M059J (cell line): ENCODE measurements at regions not wholly inside any gene's neighbourhood (a gene's known extent, or its start where the extent isn't known, plus 50 kb on each side); places are given as distances from the start of the nearest gene placed in this dataset.

ENCODE experiments used
- DNase-seq: peaks from one replicate; pipeline ENCODE4 v3.0.0-alpha.2; 2012; ENCODE audit warnings: low read depth

DNA sequence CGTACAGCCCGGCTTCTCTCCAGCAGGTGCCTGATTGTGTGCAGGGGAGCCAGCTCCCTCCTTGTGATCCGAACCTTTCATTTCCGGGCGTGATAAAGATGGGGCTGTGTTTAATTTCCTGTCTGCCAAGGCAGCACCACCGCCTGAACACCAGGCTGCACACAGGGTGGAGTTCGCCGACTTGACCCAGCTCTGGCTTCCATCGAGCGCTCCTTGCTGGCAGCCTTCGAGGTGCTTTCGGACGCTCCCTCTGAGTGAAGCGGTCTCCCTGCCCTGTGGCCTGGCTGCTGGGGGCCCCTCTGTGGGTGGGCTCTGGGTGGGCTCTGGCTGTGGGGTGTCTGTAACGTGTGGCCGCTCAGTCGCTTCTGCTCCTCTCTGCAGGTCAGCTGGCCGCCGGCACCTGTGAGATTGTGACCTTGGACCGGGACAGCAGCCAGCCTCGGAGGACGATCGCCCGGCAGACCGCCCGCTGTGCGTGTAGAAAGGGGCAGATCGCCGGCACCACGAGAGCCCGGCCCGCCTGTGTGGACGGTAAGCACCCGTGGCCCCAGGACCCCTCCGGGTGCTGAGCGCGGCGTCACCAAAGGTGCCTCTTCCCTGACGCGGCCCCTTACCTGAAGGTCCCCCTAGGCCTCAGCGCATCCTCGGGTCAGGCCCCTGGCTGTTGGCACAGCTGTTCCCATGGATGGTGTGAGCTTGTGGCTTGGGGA is 1181.3 kb downstream of the BRD1 start:
- DNase-seq: no peak

DNA sequence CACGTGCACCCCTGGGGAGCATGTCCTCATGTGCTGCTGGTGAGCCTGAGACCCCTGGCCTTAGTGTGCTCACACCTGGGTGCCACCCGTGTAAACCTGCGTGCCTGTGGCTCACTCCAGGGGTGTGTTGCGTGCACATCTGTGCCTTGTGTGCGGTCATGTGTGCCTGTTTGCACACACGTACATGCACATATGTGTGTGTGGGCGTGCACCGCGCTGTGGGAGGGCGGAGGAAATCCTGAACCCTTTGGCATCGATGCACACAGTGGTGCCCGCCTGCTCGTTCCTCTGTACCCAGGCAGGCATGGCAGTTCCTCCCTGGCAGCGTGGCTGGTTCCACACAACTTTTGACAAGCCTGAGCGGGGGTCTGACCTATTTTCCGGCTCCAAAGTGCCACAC is 1181.9 kb downstream of the BRD1 start:
- DNase-seq: no peak

DNA sequence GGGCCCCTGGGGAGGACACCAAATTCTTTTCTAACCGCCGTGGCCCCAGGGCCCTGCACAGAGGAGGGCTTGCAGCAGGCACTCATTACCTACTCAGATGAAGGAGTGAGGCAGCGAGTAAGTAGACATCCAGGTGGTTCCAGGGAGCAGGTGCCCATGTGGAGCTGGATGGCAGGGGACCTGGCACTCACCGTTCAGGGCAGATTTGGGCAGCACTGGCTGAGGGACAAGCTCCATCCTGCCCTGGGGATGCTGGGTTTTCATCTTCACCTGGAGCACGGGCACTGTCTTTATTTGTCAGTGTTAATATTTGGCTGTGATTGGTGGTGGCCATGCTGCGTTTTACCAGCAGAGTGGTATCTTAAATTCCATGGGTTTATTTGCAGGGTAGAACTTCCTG is 1182.7 kb downstream of the BRD1 start:
- no peak for DNase-seq

DNA sequence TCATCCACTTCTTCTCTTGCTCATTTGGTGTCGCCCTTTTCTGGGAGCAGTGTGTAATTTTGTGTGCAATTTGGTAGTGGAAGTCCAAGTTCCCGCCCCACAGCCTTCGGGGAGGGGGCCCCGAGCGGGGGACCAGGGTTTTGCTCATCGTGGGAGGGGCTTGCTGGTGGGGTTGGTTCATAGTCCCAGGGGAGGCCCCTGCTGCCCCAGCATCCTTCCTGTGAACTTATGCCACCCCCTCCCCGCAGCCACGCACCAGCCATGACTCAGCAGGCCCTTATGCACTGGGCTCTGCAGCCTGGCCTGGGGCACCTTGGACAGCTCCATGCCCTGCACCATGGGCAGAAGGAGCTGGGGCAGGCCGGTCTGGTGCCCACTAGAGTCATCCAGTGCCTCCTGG is 1183.6 kb downstream of the BRD1 start:
- peak; percentile 2 for DNase-seq

DNA sequence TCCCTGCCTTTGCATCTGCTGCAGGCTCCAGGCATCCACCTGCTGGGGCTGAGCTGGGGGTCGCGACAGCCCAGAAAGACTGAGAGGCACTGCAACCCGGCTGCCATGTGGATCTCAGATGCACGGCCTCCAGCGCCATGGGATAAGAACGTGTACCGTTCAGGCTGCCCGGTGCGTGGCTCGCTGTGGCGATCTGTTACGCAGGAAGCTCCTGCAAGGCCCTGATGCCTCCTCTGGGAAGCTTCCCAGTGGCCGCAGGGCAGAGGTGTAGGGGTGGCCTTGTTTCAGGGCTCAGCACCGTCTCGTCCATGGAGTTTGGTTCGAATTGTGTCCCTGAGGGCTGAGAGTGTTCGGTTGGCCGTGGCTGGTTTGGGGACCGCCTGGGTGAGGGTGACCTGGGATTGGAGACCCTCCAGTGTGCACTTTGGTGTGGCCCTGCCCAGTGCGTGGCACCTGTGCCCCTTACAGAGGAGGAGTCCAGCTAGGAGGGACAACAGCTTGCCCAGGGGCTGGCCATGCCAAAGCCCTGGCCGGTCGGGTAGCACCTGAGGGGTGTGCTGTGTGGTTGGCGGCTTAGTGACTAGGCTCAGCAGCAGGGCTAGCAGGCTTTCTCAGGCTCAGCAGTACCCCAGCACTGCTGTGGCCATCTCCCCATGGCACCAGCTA is 1184.5 kb downstream of the BRD1 start:
- DNase-seq: no peak

DNA sequence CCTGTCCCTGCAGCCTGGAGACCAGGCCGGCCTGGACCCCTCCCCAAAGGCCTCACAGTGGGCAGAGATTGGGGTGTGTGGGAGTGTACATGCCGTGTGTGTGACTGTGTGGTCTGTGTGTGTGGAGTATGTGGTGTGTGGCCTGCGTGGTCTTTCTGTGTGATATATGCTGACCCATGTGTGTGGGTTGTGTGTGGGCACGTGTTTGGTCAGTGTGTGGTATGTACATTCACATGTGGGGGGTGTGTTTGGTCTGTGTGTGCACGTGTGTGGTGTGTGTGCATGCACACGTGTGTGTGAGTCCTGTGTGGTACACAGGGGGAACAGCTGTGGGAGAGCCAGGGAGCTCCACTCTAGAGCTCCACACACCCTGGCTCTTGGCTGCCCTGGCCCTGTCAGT is 1185.1 kb downstream of the BRD1 start:
- DNase-seq: no peak

DNA sequence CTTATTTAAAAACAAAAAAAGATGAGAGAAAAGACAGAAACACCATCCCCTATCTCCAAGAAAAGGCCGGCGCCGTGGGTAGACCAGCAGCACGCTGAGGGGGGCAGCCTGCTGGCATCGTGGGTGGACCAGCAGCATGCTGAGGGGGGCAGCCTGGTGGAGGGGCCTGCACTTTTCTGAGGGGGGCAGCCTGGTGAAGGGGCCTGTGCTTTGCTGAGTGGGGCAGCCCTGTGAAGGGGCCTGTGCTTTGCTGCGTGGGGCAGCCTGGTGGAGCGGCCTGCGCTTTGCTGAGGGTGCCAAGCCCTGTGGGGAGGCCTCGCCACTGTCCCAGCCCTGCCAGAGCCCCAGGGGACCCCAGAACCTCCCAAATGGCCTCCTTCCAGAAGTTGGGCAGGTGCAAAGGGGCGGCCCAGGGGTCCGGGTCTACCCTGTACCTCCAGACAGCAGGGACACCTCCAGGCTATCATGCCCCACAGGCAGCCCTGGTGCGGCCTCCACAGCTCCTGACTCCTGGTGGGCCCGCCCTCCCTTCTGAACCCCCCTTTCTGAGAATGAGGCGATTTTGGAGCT is 1185.7 kb downstream of the BRD1 start:
- no peak for DNase-seq

DNA sequence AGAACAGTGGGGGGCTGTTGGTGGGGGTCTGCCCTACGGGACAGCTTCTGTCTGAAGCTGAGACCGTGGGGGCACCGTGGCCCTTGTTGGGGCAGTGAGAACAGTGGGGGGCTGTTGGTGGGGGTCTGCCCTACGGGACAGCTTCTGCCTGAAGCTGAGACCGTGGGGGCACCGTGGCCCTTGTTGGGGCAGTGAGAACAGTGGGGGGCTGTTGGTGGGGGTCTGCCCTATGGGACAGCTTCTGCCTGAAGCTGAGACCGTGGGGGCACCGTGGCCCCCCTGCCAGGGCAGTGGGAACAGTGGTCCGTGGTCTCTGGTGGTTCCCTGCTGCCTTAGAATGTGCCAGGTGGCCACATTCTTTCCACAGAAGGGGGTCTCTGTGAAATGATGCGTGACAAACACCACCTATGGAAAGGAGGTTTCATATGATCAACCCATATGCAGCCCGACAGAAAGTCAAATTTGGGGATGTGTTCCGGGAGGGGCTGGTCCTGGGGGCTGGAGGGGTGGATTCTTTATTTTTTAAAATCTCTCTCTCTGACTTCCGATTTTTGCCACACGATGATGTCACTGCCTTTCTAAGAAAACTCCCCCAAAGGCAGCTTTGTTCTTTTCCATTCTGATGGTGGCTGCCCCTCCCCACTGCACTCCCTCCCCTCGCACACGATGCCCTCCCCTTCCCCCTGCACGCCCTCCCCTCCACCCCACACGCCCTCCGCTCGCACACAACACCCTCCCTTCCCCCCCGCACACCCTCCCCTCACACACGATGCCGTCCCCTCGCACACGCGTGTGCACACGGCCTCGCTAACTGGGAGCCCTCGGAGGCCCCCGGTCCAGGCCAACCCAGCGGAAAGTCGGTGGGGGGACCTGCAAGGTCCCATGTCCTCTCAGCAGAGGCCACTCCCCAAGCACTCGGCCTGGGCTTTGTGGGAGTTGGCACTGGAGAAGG is 1186.5 kb downstream of the BRD1 start:
- no peak for DNase-seq

DNA sequence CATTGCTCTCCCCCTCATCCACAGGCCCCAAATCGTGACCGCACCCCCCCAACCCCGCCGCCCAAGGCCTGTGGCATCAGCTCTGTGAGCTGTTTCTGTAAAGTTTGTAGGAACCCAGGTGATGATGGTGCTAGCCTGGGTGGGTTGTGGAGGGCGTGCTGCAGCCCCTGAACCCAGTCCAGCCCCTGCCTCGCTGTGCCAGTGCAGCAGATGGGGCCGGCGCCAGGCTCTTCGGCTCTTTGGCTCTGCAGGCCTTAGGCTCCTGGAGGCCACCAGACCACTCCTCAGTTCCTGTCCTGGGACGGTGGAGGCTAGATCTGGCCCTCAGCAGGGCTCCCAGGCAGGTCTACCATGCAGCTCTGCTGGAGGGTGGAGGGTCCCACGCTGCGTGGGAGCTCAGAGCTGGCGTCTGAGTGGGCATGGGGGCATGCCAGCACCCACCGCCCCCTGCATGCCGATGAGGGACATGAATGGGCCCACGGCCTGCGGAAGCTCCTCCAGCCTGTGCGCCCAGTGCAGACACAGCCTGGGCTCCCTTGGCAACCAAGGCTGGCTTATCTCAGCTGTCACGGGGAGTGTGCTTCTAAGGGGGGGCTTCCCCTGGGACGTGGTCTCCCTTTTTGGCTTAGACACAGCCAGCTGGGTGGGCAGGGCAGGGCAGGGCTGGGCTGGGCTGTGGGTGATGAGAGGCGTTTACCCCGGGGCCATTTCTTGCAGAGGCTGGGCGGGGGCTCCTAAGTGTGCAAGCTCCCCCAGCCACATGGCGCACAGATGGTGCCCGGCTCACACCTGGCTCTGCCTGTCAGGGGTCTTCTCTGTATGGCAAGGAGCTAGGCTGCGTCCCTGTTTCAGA is 1187.6 kb downstream of the BRD1 start:
- no peak for DNase-seq

DNA sequence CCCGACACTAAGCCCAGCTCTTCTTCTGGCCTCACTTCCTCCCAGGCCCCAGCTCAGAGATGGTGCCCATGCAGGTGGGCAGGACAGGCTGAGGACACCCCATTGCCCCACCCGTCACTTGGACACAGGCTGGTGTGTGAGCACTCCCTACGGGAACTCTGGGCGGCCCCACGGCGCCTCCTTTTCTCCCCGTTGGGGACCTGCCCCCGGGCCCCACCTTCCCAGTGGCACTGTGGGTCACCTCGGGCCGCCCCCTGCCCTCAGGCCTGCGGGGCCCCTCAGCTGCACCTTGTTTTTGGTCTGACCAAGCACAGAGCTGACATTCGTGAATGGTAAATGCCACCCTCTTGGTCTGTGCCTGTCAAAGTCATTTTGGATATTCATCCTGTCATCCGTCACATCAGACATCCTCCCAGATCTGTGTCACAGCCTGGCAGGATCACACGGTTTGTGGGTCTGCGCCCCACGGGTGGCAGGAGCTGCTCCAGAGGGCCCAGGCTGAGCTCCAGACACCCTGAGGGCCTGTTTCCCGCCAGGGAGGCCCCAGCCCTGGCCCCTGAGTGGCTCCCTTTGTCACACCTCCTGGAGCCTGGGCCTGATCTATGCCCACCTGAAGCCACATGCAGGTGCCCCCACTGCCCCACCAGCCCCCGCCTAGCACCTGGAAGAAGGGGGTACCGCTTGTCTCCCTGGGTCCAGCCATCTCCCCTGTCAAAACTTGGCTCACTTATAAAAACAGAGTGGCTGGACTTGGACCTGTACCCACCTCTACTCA is 1188.5 kb downstream of the BRD1 start:
- DNase-seq: no peak

DNA sequence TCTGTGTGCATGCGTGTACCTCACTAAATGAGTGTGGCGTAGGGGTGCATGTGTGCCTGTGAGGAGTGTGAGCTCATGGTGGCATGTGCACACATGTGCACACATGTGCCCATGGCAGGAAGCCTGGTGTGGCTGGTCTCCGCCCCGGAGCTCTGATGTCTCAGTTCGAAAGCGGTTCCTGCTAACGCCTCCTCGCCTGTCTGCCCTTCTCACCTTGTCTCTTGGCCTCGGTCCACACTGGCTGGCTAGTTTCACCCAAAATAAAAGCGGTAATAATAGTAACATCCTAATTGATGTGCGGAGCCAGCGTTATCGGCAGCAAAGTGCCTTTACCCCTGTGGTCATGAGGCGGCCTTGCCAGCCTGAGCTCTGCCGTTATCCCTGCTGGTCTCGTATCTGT is 1190.4 kb downstream of the BRD1 start:
- no peak for DNase-seq

DNA sequence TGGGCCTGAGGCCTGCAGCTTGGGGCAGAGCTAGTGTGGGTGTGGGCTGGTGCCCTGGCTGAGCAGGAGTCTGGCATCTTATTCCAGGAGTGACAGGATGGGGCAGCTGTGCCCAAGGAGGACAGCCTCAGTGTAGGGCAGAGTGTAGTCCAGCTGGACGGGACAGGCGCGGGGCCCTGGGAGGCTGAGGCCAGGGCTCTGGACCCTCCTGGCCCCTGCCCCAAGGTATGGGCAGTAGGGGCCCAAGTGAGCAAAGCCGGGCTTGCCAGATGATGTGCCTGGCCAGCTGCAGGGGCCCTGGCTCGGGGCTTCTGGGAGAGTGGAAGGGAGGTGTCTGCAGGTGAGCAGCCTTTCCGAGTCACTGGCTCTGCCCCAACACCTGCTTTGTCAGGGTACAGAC is 1190.9 kb downstream of the BRD1 start:
- DNase-seq: no peak

DNA sequence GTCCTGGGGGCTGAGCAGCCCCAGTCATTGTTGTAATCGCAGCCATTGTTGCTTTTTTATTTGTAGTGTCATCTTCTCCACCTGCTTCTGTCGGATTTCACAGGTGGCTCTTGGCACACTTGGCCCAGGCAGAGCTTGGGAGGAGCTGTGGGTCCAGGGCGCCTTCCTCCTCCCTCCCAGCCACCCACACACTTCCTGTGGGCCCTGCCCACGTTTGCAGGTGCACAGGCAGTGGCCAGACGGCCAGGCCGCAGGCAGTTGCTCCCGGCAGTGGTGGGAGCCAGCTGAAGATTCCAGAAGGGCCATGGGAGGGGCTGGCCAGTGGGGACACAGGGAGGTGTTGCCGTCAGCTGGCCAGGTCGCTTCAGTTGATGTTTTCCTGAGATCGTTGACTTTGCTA is 1191.9 kb downstream of the BRD1 start:
- DNase-seq: no peak

DNA sequence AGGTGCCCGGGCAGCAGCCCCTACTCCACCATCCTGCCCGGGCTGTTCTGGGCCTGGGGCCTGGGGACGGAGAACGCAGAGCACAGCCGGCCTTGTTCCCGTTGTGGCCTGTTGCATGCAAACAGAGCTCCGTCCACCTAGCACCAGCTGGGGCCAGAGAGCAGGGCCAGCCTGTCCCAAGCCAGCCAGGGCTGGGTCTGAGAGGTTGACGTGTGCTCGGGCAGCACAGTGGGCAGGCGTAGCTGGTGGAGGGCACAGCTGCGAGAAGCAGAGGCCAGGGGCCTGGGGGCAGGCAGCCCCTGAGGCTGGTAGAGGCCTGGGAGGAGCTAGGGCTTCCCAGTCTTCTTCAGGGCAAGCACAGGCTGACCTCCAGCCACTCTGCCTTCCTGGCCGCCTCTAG is 1192.6 kb downstream of the BRD1 start:
- no peak for DNase-seq

DNA sequence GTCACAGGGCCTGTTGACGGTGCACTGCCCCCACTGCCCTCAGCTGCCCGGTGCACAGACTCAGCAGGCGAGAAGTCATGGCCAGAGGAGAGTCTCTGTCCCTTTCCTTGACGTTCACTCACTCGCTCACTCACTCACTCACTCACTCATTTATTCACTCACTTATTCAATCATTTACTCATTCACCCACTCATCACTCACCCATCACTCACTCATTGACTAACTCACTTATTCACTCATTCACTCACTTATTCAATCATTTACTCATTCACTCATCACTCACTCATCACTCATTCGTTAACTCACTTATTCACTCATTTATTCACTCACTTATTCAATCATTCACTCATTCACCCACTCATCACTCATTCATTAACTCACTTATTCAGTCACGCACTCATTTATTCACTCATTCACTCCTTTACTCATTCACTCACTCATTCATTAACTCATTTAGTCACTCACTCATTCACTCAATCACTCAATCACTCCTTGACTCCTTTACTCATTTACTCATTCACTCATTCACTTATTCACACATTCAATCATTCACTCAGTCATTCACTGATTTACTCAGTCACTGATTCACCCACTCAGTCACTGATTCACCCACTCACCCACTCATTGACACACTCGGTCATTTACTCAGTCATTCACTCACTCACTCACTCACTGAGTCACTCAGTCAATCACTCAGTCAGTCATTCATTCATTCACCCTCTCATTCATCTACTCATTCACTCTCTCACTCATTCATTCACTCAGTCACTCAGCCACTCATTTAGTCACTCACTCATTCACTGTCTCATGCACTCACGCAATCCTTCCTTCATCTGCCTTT is 1193.5 kb downstream of the BRD1 start:
- no peak for DNase-seq

DNA sequence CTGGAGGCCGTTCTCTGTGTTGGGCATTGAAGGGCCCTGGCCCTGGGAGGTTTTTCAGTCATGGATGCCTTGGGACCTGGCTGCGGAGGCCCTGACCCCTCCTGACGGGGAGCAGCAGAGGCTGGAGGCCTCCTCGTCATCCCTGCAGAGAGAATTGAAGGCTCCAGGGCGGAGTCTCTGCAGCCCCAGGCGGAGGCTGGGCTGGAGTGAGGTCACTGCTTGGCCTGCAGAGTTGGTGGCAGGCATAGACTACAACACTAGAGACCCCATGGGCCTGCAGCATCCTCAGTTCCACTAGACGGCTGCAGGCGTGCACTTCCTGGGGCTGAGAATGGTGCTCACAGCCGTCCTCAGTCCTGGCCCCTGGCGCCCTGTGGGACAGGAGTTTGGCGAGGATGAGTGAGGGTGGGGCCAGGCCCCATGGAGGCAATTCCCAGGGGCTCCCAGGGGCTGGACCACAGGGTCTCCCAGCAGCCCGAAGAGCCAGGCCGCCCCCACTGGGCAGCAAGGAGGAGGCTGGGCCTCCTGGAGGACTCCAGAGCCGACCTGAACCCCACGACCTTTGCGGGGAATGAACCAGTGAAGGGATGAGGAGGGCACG is 1194.9 kb downstream of the BRD1 start:
- no peak for DNase-seq

DNA sequence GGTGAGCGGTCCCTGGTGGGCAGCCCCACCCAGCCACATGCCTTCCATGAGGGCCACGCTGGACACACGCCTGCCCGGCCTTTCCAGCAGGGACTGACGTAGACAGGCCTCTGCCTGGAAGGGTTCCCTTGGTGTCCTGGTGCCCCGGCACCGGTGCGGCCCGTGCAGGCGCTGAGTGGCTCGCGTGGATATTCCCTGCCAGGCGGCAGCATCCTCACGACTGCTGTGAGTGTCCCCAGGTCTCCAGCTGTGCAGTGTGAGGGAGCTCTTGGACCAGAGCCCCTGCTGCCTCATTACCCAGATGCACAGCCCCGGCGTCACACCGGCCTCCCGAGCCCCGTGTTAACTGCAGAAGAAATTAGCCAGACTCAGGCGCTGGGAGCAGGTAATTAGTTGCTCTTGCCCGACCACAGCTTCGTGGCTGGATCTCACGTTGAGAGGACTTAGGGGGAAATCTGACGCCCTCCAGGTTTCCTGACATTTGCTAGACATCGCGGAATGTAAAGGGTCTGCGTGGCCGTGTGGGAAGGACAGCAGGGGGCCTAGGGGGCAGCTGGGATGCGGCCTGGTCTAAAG is 1196.3 kb downstream of the BRD1 start:
- DNase-seq: no peak

DNA sequence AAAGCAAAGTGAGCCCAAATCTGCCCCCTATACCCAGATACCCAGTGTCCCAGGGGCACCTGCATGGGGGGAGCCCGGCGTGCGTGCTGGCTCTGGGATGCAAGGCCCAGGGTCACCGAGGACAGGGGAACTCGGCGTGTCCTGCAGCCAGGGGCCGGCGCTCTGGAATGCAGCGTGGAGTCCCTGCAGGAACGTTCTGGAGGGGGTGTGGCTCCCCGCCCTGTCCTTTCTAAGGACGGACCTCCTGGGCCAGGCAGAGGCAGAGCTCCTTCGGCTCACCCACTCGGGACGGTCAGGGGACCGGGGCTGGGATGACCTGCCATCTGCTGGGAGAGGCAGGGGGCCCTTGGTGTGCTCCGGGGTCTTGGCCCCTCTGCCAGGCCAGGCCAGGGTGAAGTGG is 1196.8 kb downstream of the BRD1 start:
- no peak for DNase-seq

DNA sequence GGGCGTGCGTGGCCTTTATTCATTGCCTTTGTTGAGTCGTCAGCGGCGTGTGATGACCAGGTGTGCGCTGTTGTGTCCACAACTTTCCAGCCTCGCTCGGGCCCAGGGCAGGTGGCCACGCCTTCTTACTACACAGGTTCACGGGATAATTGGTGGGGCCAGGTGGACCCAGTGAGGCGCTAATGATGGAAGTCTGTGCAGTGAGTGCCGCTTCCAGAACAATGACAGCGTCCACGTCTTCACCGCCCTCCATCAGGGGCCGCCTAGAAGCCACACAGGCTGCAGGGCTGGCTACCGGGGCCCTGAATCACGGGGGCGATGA is 1197.3 kb downstream of the BRD1 start:
- no peak for DNase-seq
